Sigmoid colon (tissue), 4 donors: ENCODE measurements at regions not wholly inside any gene's neighbourhood (a gene's known extent, or its start where the extent isn't known, plus 50 kb on each side); places are given as distances from the start of the nearest gene placed in this dataset.

ENCODE experiments used
- CTCF ChIP-seq, 4 experiments: fragments of 450-650 bp in 3 of 4; fragments of 200-600 bp in 1 of 4; IDR thresholded peaks; one replicate each; pipeline ENCODE4 v1.5.1; 2016 to 2019; ENCODE audit warnings: antibody characterized with exemption in 4 of 4, mild to moderate bottlenecking in 3 of 4, moderate library complexity in 2 of 4
- POLR2A ChIP-seq, 2 donors: fragments of 450-650 bp; IDR thresholded peaks; one replicate each; pipeline ENCODE4 v1.6.1; 2016; ENCODE audit warnings: antibody characterized with exemption in 2 of 2, mild to moderate bottlenecking in 2 of 2, moderate library complexity in 2 of 2
- POLR2AphosphoS5 ChIP-seq, 4 donors: sonication (generic); formaldehyde crosslinking; IDR thresholded peaks; one replicate each; pipeline ENCODE4 v1.6.1; 2017; ENCODE audit warnings: antibody characterized with exemption in 4 of 4

GRCh38 chr2:6757215-6757614 is 108.5 kb downstream of the CMPK2 start:
- TF ChIP-seq CTCF (IDR thresholded peaks at IDR 0.05), result no peak
- no peak for TF ChIP-seq POLR2A (IDR thresholded peaks at IDR 0.05)
- TF ChIP-seq POLR2AphosphoS5 (IDR thresholded peaks at IDR 0.05), result no peak
